GM18517 (cell line): ENCODE measurements at regions not wholly inside any gene's neighbourhood (a gene's known extent, or its start where the extent isn't known, plus 50 kb on each side); places are given as distances from the start of the nearest gene placed in this dataset.
A peak's percentile ranks its signal among the peaks of the same experiment; 100 is the strongest.

Experiments
- ATAC-seq: cut with Tn5 transposase; IDR thresholded peaks from one replicate; pipeline ENCODE4 v1.9.1; 2021; ENCODE audit warnings: mild to moderate bottlenecking, moderate library complexity; ENCODE audit not compliant: unreplicated experiment

DNA sequence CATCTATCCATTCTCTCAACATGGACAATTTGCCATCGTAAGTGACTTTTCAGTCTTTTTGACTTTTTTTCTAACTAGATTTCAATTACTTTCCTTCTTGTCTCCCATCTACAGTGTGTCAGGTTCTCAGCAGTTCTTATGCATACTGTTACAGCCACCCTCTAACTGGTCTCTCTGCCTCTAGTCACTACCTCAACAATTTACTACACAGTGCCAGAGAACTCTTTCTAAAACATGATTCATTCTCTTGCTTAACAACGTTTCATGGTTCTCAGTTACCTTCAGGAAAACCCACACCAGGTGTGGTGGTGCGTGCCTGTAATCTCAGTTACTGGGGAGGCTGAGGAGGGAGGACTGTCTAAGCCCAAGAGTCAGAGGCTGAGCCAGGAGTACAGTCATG is 95.4 kb downstream of the DIPK2A start:
- ATAC-seq = no peak

DNA sequence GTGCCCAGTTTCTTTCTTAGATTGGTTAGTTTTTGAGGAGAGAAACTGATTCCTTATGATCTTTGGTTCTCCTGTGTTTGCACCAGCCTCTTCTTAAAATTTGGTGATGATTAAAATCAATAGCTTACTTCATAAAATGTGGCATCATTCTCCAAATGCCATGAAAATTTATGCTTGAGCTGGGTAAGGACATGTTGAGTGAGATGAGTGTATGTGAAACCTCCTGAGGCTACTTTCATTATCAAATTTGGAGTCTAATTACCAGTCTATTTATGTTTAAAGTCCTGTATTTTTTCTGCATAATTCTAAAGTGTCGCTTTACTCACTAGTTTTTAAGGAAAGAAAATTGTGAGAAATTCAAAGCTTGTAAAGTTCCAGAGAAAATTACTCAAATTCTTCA is 102.1 kb downstream of the DIPK2A start:
- no peak for ATAC-seq

DNA sequence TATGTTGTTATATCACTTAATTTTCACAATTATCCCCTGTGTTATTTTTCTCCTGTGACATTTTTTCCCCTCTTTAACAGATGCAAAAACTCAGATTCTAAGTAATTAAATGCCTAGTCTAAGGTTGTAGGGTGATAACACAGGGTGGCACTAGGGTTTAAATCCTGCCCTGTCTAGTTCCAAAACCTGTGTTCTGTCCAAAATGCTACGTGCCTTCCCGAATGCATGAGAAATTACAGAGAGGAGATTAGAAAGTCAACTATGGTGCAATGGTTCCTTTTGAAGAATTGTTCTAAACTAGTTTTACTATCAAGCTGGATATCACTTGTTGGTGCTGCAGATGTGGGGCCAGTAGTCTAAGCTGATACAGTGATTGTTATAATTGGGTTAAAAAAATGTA is 108.0 kb downstream of the DIPK2A start:
- no peak for ATAC-seq

GRCh38 chr3:144084929-144085328 is 113.3 kb downstream of the DIPK2A start:
- ATAC-seq = no peak

DNA sequence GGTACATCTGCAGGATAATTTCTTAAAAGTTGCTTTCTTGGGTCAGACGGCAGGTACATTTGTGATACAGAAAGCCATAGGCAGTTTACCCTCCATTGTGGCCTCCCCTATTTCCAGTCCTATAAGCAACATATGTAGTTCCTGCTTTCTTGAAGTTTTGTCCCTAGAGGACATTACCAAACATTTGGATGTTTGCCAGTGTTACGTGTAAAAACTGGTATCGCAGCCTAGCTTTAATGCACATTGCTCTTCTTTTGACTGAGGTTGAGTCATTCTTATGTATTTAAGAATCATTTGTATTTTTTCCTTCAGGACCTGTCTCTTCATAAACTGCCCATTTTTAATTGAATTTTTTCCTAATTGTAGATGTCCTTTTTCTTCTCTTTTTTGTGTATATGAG is 114.3 kb downstream of the DIPK2A start:
- ATAC-seq = no peak

DNA sequence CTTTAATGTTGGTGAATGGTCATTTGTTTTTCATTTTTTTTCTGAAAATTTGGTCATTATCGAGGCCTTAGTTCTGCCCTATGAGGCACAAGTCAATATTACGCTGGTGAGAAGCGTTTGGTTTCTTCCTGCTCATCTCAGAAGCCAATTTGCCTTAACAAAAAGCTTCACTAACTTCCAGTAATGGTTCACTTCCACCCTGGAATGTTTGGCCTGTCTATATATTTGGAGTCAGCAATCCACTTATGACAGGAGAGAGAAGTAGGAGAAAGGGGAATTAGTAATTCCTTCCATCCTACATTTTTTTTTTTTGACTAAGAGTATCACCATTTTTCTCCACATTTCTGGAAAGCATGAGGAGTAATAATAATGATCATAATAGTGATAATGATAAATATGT is 124.4 kb downstream of the DIPK2A start:
- no peak for ATAC-seq

GRCh38 chr3:144097163-144097562 is 125.5 kb downstream of the DIPK2A start:
- ATAC-seq = no peak

DNA sequence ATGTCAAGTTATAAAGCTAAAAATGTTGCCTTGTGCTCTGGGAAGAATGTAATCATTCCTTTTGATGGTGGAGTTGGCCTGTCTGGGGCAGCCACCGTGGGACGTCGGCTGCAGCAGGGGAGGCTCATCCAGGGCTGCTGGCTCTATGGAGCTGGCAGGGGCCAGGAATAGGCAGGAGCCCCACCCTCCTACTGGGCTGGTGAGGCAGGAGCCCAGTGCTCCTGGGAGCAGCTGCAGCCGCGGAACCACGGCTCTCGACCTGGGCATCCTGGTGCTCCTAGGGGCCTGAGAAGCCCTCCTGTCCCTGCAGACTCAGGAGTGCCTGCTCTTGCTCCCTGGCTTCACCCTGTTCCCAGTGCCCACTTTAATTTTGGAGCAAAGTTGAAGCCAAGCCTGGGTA is 127.1 kb downstream of the DIPK2A start:
- no peak for ATAC-seq

DNA sequence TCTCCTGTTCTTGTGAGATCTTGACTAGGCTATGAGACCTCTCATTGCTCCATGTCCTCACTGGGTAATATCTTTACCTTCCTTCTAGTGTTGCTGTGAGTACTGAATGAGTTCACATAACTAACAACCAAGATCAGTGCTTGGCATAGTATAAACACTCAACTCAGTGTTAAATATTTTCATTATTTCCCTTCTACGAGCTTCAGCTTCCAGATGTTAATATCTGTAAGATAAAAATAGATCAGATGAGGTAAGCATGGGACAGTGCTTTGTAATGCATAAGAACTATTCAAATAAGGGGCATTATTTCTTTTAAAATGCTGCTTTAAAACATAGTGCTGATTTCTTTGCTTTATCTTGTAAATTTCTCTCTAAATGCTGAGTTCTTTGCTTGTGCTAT is 130.8 kb downstream of the DIPK2A start:
- ATAC-seq = no peak

DNA sequence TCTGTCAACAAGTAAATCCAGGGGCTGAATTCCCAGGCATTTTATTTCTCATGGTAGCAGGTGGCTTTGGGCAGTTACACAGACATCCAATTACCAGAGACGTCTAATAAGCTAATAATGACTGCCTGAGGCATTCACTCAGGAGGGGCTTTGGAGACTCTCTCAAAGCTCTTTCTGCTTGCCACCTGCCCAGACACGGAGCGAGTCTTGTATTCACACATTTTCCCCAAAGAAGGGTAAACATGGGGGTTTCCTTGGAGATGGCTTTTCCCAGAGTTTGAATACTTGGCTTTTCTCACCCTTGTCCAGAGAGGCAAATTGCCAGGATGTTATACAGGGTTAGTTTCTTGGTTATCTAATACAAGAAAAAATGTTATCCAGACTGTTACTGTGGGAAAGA is 132.6 kb downstream of the DIPK2A start:
- ATAC-seq = no peak

DNA sequence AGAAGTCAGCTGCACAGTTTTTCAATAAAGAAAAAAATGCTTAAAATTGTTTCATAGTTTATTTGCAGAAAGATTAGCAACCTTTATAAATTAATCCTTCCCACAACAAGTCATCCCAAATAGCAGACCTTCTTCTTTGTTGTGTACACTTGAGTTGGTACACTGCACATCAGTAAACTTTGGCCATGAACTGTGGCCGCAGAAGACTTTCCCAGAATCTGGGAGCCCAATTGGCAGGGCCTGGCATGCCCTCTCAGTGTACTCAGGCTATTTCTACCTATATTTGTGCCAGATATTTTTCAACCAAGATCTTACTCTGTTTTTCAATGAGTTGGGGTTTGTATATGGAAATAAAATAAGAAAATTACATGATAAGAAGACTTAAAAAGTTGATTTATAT is 133.1 kb downstream of the DIPK2A start:
- no peak for ATAC-seq

GRCh38 chr3:144105542-144105941 is 133.9 kb downstream of the DIPK2A start:
- ATAC-seq = no peak

DNA sequence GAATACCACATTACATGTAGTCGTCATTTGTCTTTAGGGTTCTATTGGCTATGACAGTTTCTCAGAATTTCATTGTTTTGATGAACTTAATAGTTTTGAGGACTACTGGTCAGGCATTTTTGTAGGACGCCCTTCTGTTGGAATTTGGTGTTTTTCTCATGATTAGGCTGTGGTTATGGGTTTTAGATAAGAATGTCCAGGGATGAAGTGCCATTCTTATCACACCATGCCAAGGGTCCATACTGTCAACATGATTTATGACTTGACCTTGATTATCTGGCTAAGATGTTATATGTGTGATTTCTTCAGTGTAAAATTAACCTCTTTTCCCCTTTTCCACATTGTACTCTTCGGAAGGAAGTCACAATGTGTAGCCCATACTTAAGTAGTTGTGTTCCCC is 135.3 kb downstream of the DIPK2A start:
- no peak for ATAC-seq

- ATAC-seq = no peak
Measured at GRCh38 chr3:144107923-144108322, 136.3 kb downstream of the DIPK2A start.

- ATAC-seq = peak; percentile 97
Measured at GRCh38 chr3:144109944-144110343, 138.3 kb downstream of the DIPK2A start.

- ATAC-seq = no peak
Measured at GRCh38 chr3:144112036-144112435, 140.4 kb downstream of the DIPK2A start.

- no peak for ATAC-seq
Measured at GRCh38 chr3:144112437-144112836, 140.8 kb downstream of the DIPK2A start.

DNA sequence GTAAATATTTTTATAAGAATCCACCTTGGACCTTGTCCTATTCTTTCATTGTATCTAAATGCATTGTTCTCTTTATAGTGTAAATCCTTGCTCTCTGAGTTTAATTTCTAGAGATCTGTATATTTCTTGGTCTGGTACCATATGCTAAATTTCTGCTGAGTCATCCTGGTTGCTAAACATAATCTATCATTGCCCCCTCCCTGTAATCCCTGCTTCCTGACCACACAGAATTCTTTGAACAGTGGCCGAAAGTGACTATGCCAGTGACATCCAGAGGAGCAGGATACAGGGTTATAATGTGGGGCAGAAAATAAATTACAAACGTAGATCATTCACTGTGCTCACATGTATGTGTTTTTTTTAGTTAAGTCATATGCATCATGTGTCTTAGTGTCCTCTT is 143.1 kb downstream of the DIPK2A start:
- ATAC-seq = no peak

- no peak for ATAC-seq
Measured at GRCh38 chr3:144119633-144120032, 148.0 kb downstream of the DIPK2A start.

- ATAC-seq = no peak
Measured at GRCh38 chr3:144121661-144122060, 150.0 kb downstream of the DIPK2A start.

DNA sequence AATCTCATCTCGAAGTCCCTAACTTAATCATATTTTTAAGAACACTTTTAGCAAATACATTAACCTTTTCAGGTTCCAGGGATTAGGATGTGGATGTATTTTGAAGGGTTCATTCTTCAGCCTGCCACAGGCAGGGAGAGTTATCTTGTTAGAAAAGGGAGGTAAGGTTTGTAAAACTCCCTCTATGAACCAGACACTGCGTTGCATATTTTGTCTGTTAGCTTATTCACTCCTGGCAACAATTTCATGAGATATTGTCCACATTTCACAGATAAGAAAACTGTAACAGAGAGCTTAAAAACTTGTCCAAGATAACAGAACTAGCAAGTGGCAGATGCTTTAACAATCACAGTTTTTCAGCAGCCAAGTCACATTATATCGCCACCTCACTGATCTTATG is 155.4 kb downstream of the DIPK2A start:
- ATAC-seq = no peak

GRCh38 chr3:144127700-144128099 is 156.1 kb downstream of the DIPK2A start:
- ATAC-seq = peak; percentile 21

DNA sequence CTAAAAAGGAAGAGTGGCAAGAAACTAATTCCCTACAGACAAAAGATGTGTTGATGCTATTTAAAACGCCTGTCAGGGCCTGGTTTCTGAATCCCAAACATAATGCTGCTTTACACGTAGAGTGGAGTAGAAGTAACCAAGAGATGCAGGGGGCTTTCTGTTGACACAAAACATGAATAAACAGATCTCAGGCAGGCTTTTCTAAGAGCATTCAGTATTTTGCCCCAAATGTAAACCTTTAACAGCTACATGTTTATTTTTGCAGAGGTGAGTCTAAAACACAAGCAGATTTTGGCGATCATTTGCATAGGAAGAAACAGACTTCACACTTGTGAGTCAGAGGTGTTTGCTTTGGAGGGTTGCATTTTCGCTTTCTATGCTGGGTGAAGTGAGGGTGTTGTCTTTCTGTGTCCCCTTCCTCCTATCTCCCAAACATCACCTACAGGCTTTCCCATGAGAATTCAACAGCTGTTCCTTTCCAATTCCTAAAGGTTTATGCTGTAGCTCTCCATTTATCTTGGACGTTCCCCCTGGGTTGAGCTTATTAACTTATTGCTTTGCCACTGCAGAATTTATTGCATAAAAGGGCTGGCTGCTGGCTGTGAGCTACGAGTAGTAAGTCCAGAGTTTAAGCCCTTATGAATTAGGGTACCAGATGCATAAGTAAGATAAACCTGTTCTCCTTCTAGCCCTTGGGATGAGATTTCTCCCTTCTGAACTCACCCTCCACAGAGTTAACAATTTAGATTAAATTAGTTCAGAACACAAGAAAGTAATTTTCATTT is 156.7 kb downstream of the DIPK2A start:
- ATAC-seq = peak; percentile 100
